ENCODE measurements at regions not wholly inside any gene's neighbourhood (a gene's known extent, or its start where the extent isn't known, plus 50 kb on each side); places are given as distances from the start of the nearest gene placed in this dataset.

GRCh38 chr17:14903854-14904253 lies 361.3 kb downstream of the PMP22 start:
- TF ChIP-seq CTCF (IDR thresholded peaks at IDR 0.05) (no peak), POLR2A (IDR thresholded peaks at IDR 0.05) (no peak), POLR2AphosphoS5 (IDR thresholded peaks at IDR 0.05) (no peak), EP300 (IDR thresholded peaks at IDR 0.05) (no peak)
